ENCODE measurements at regions not wholly inside any gene's neighbourhood (a gene's known extent, or its start where the extent isn't known, plus 50 kb on each side); places are given as distances from the start of the nearest gene placed in this dataset.

DNA sequence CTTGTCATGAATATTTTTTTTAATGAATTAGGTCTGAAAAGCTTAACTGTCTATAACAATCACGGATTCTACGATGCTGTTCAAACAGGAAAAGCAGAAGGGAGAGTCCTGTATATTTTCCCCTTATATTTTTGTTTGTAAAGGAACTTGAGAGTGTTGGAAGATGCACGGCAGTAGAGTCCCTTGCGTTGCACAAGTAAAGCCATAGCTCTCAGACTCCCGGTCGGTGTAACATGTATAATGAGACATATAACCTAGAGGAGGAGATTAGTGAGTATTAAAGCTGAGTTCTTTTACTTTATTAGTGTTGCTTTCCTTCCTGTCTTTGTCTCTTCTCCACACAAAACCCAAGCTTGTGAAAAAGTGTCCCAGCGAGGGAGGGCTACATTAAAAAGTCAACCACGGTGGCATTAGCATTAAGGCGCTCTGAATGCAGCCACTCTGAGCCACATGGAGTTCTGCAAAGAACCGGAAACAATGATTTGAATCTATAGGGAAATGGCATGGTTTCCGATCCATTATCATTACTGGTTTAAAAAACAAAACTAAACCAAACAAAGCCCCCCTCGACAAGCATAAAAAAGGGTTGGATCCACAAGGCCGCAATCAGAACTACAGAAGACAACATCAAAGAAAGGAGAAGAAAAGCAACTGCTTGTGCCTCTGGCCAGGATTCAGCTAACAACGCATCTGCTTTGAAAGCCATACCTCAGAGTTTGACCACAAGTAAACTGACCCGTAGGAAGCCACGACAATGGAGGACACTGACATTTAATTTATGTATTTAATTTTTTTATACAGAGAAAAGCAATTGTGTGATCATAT lies 356.8 kb downstream of the LMO4 start:
- no peak for DNase-seq
- Mint-ChIP-seq H3K4me3 (no peak overlapping the region), H3K36me3 (no peaks in the 10 kb centered on the region), H3K9me3 (no peaks in the 10 kb centered on the region), H3K27me3 (peaks cover 4% of the 10 kb centered on the region), H3K4me1 (ENCODE audit: low read depth) (no peaks in the 10 kb centered on the region), H3K27ac (no peak overlapping the region)
- POLR2A ChIA-PET = no interaction called here
- intact Hi-C loops (cut with micrococcal nuclease) = no loop called here
- CTCF ChIA-PET = interaction anchor here (1.0 kb wide), 1 partner anchor 9 kb away, joined by 3 read pairs; no protein-coding TSS in a partner anchor

DNA sequence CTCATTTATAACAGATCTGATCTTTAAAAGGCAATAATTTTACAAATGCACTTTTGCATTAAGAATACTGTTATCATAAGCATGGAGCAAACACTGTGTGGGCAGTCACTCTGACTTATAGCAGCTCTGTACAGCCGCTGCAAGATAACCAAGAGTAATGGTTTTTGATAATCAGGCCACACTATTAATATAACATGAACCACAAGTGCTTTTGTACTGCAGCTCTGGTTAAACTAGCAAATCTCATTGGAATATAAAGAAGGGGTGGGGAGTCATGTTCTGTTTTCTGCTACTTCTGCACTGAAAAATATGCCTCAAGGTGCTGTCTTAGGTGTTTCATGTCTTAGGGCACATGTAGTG lies 357.4 kb downstream of the LMO4 start:
- intact Hi-C loops (cut with micrococcal nuclease) = no loop called here
- no peaks in the 10 kb centered on the region for H3K9me3 Mint-ChIP-seq
- CTCF ChIA-PET = interaction anchor here (1.0 kb wide), 1 partner anchor 8 kb away, joined by 3 read pairs; no protein-coding TSS in a partner anchor

DNA sequence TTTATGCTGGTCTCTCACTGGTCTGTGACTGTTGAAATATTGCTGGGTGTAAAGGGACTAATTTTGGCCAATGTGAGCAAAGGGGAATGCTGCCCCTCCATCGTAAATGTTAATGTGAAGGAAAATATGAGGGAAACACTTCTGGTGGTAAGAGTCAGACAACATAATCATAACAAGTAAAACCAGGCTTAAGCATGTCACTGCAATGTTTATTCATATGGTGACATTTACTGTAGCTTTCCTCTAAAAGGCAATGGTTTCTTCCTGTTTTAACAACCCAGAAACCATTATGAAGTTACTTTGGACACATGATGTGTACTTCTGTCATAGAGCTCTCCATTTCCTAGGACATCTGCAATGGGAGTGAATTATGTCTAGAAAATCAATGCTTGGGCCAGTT lies 358.0 kb downstream of the LMO4 start:
- no peak overlapping the region for H3K4me3 Mint-ChIP-seq
- H3K27me3 Mint-ChIP-seq = peaks cover 7% of the 10 kb centered on the region
- no peak for DNase-seq
- no peaks in the 10 kb centered on the region for H3K36me3 Mint-ChIP-seq
- H3K9me3 Mint-ChIP-seq = no peaks in the 10 kb centered on the region
- ChIA-PET CTCF (no interaction called here), POLR2A (no interaction called here)
- no peak overlapping the region for H3K27ac Mint-ChIP-seq
- no peaks in the 10 kb centered on the region for H3K4me1 Mint-ChIP-seq (ENCODE audit: low read depth)
- intact Hi-C loops (cut with micrococcal nuclease) = no loop called here

More for the DNA sequence above, 357.4 kb downstream of the LMO4 start:
- H3K27ac Mint-ChIP-seq = no peak overlapping the region
- peaks cover 7% of the 10 kb centered on the region for H3K27me3 Mint-ChIP-seq
- H3K4me1 Mint-ChIP-seq (ENCODE audit: low read depth) = no peaks in the 10 kb centered on the region
- POLR2A ChIA-PET = no interaction called here
- H3K36me3 Mint-ChIP-seq = no peaks in the 10 kb centered on the region
- no peak for DNase-seq
- no peak overlapping the region for H3K4me3 Mint-ChIP-seq

DNA sequence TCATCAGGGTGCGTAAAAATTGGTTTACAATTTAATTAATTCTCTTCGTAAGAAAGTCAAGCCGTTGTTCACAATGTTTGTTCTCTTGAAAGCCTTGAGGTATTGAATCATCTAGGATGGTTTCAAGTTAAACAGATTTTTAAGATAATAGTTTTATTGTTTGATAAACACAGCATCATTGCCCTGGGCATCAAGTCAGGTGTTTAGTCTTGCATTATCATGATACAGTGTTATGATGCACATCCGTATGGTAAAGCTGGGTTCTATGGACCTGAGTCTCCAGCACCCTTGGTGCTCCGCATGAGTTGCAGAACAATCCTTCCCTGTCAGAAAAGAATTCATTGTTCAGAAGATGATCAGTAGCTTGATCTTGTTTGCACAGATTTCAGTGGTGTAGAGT lies 359.5 kb downstream of the LMO4 start:
- Mint-ChIP-seq H3K4me1 (ENCODE audit: low read depth) (no peaks in the 10 kb centered on the region), H3K27ac (no peak overlapping the region), H3K9me3 (no peaks in the 10 kb centered on the region), H3K4me3 (no peak overlapping the region), H3K36me3 (no peaks in the 10 kb centered on the region), H3K27me3 (peaks cover 8% of the 10 kb centered on the region)
- intact Hi-C loops (cut with micrococcal nuclease) = no loop called here
- ChIA-PET POLR2A (no interaction called here), CTCF (no interaction called here)
- no peak for DNase-seq

DNA sequence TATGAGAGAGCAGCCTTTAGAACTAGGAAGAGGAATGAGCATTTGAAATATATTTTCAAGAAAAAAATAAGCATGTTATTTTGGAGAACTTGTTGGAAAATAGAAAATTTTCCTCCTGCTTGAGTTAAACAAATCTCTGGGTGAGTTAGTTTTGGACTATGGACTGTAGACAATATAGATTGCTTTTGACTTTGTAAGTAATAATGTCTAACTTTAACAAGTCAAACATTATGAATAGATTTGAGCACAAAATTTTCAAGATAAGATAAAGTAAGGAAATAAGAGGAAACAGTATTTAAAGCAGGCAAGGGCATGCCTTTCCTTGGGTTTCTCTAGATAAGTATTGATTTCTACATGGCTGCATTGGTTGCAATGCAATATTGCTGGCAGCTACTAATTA lies 360.8 kb downstream of the LMO4 start:
- Mint-ChIP-seq H3K9me3 (no peaks in the 10 kb centered on the region), H3K36me3 (no peaks in the 10 kb centered on the region), H3K4me3 (no peak overlapping the region), H3K27ac (no peak overlapping the region), H3K27me3 (peaks cover 5% of the 10 kb centered on the region), H3K4me1 (ENCODE audit: low read depth) (no peaks in the 10 kb centered on the region)
- intact Hi-C loops (cut with micrococcal nuclease) = no loop called here
- CTCF ChIA-PET = no interaction called here
- POLR2A ChIA-PET = no interaction called here
- DNase-seq = no peak

DNA sequence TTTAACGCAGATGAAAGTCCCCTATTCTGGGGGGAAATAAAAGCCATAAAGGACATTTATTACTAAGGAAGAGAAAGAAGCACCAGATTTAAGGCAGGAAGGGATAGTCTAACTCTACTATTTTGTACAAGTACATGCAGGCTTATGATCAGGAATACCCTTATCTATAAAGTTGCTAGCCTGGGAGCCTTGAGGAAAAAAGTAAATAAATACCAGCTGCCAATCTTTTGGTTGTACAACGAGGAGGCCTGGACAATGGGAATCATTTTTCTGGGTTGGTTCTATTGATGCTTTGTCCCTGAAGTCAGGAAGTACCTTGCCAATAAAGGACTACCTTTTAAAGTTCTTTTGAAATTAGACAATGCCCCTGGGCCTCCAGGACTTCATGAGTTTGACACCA lies 367.8 kb downstream of the LMO4 start:
- no peak overlapping the region for H3K4me3 Mint-ChIP-seq
- CTCF ChIA-PET = no interaction called here
- H3K27me3 Mint-ChIP-seq = peaks cover 1% of the 10 kb centered on the region
- H3K9me3 Mint-ChIP-seq = peaks cover 8% of the 10 kb centered on the region
- no peaks in the 10 kb centered on the region for H3K4me1 Mint-ChIP-seq (ENCODE audit: low read depth)
- intact Hi-C loops (cut with micrococcal nuclease) = no loop called here
- POLR2A ChIA-PET = no interaction called here
- no peak for DNase-seq
- H3K27ac Mint-ChIP-seq = no peak overlapping the region
- H3K36me3 Mint-ChIP-seq = no peaks in the 10 kb centered on the region

DNA sequence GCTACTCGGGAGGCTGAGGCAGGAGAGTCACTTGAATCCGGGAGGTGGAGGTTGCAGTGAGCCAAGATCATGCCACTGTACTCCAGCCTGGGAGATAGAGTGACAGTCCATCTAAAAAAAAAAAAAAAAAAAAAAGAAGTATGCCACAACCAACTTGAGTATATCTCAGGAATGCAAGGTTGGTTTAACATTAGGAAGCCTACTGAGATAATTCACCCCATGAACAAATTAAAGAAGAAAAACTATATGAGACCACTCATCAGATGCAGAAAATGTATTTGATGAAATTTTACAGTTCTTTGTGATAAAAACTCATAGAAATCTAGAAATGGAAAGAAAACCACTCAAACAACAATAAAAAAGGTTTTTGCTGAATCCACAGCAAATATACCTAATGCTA lies 373.8 kb downstream of the LMO4 start:
- H3K27ac Mint-ChIP-seq = no peak overlapping the region
- H3K4me3 Mint-ChIP-seq = no peak overlapping the region
- no peaks in the 10 kb centered on the region for H3K36me3 Mint-ChIP-seq
- CTCF ChIA-PET = no interaction called here
- DNase-seq = no peak
- POLR2A ChIA-PET = no interaction called here
- H3K9me3 Mint-ChIP-seq = peaks cover 16% of the 10 kb centered on the region
- intact Hi-C loops (cut with micrococcal nuclease) = no loop called here
- H3K27me3 Mint-ChIP-seq = no peaks in the 10 kb centered on the region
- no peaks in the 10 kb centered on the region for H3K4me1 Mint-ChIP-seq (ENCODE audit: low read depth)

DNA sequence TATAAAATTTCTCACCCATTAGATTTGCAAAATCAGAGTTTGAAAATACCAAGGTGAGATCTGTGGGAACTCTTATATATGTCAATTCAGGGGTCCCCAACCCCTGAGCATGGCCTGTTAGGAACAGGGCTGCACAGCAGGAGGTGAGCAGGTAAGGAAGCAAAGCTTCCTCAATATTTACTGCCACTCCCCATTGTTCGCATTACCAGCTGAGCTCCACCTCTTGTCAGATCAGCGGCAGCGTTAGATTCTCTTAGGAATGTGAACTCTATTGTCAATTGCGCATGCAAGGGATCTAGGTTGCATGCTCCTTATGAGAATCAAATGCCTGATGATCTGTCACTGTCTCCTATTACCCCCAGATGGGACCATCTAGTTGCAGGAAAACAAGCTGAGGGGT lies 376.6 kb downstream of the LMO4 start:
- no peak for DNase-seq
- Mint-ChIP-seq H3K27ac (no peak overlapping the region), H3K9me3 (peaks cover 15% of the 10 kb centered on the region), H3K27me3 (peaks cover 7% of the 10 kb centered on the region), H3K4me1 (ENCODE audit: low read depth) (no peaks in the 10 kb centered on the region), H3K36me3 (no peaks in the 10 kb centered on the region), H3K4me3 (no peak overlapping the region)
- POLR2A ChIA-PET = no interaction called here
- intact Hi-C loops (cut with micrococcal nuclease) = no loop called here
- CTCF ChIA-PET = no interaction called here

DNA sequence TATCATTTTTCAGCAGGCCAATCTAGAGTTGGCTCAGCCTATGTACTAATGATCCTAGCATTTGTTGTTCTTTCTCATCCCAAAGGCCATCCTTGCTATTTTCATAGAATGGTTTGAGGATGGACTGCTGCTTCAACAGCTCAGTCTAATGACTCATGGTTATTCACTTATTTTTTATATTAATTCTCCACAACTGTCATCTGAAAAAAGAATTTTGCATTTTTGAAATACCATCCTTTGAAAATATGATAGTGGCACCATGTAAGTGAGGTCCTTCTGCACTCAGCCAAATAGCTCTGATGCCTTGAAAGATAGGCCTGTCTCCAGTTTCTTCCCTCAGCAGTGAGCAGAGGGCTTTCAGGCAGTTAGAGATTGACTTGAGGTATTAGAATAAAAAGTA lies 377.5 kb downstream of the LMO4 start:
- DNase-seq = no peak
- Mint-ChIP-seq H3K4me3 (no peak overlapping the region), H3K4me1 (ENCODE audit: low read depth) (no peaks in the 10 kb centered on the region), H3K9me3 (peaks cover 8% of the 10 kb centered on the region), H3K36me3 (no peaks in the 10 kb centered on the region), H3K27me3 (peaks cover 7% of the 10 kb centered on the region), H3K27ac (no peak overlapping the region)
- intact Hi-C loops (cut with micrococcal nuclease) = no loop called here
- ChIA-PET CTCF (no interaction called here), POLR2A (no interaction called here)

DNA sequence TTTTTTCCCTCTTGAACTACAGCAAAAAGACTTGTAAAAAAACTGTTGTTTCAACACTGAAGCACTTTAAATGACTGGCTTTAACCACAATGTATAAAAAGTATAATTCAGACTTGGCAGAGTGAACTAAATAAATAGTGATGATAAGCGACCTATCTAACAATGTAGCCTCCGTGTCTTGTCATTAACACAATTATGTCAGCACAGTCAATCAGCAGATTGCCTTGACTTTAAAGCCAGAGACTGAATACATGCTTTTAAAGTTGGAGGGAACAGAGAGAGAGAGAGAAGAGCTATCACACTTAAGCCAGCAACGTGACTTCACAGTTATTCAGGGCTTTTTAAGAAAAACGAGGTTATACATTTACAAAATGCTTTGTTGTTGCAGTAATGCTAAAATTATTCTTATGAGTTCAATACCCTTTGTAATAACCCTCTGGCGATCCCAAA lies 378.1 kb downstream of the LMO4 start:
- no peak overlapping the region for H3K4me3 Mint-ChIP-seq
- POLR2A ChIA-PET = no interaction called here
- CTCF ChIA-PET = no interaction called here
- intact Hi-C loops (cut with micrococcal nuclease) = no loop called here
- H3K27me3 Mint-ChIP-seq = peaks cover 7% of the 10 kb centered on the region
- H3K27ac Mint-ChIP-seq = no peak overlapping the region
- DNase-seq = no peak
- H3K36me3 Mint-ChIP-seq = no peaks in the 10 kb centered on the region
- H3K4me1 Mint-ChIP-seq (ENCODE audit: low read depth) = no peaks in the 10 kb centered on the region
- peaks cover 6% of the 10 kb centered on the region for H3K9me3 Mint-ChIP-seq

DNA sequence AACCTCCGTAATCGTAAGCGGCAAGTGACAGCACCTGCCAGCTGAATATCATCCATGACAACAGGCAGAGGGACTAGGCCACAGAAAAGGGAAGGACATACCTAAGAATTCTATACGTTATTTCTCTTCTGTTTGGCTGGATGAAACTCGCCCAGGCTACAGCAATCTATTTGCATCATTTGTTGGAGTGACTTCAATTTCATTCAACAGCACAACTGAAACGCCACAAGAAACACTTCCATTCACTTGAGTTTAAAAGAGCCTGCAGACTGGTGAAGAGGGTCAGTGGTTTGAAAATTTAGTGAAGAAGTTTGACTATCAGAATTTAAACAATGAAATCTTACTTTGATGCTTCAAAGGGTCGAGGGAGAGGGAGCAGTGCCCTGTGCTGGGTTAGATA lies 378.7 kb downstream of the LMO4 start:
- peaks cover 7% of the 10 kb centered on the region for H3K27me3 Mint-ChIP-seq
- POLR2A ChIA-PET = no interaction called here

DNA sequence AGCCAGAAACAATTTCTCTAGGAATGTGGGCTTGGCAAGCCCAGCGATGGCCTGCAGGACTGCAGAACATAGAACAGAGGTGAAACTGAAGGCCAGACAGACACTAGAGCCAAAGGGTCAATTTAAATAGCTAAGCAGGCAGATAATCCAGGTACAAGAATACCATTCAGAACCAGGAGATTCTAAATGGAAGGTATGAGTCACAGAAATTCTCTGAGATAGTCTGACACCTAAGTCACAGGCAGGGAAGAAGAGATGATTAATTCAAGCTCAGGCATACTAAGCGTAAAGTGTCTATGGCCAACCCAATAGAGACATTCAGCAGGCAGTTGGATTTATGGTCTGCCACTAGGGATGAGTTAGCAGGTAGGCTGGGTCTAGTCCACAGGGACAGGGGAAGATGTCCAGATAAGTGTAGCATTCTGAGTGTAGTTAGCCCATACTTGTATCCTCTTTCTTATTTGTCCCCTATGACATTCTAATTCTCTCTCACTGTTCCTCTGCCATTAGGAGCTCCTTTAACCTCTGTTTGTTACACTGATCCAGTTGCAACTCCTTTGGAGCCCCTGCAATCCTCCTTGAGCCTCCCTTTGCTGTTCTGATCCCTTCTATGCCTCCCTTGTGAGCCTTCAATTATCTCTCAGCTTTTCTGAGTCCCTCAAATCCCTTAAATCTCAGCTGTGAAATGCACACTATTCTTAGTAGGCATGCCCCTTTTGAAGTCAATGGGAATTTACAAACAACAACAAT lies 383.8 kb downstream of the LMO4 start:
- H3K27ac Mint-ChIP-seq = no peak overlapping the region
- no peak for DNase-seq
- no peaks in the 10 kb centered on the region for H3K36me3 Mint-ChIP-seq
- ChIA-PET POLR2A (no interaction called here), CTCF (no interaction called here)
- intact Hi-C loops (cut with micrococcal nuclease) = no loop called here
- peaks cover 10% of the 10 kb centered on the region for H3K27me3 Mint-ChIP-seq
- no peak overlapping the region for H3K4me3 Mint-ChIP-seq
- H3K9me3 Mint-ChIP-seq = no peaks in the 10 kb centered on the region
- H3K4me1 Mint-ChIP-seq (ENCODE audit: low read depth) = no peaks in the 10 kb centered on the region

More for the DNA sequence above, 378.7 kb downstream of the LMO4 start:
- CTCF ChIA-PET = no interaction called here
- intact Hi-C loops (cut with micrococcal nuclease) = no loop called here
- H3K4me3 Mint-ChIP-seq = no peak overlapping the region
- no peak overlapping the region for H3K27ac Mint-ChIP-seq
- H3K36me3 Mint-ChIP-seq = no peaks in the 10 kb centered on the region
- no peak for DNase-seq
- peaks cover 3% of the 10 kb centered on the region for H3K9me3 Mint-ChIP-seq
- H3K4me1 Mint-ChIP-seq (ENCODE audit: low read depth) = no peaks in the 10 kb centered on the region

DNA sequence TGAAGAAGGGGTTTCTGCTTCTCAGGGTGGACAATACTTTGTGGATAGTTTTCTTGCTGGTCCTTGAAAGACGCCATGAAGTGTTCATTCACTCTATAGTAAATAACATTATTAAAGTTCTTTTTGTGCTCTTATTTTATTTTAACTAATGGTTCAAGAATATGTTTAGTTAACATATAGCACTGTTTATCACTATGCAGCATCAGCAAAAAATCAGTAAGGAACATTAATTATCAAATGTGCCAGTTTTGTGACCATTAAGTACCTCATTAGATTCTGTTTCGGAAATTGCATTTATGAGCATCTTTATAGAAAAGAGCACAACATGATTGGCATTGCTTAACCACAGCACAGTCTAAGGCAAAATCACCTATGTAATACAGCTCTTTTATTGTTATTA lies 385.6 kb downstream of the LMO4 start:
- ChIA-PET CTCF (no interaction called here), POLR2A (no interaction called here)
- Mint-ChIP-seq H3K36me3 (no peaks in the 10 kb centered on the region), H3K4me3 (no peak overlapping the region), H3K9me3 (no peaks in the 10 kb centered on the region), H3K4me1 (ENCODE audit: low read depth) (no peaks in the 10 kb centered on the region), H3K27me3 (peaks cover 10% of the 10 kb centered on the region), H3K27ac (no peak overlapping the region)
- DNase-seq = no peak
- intact Hi-C loops (cut with micrococcal nuclease) = no loop called here

All from activated CD4-positive, alpha-beta memory T cell treated with anti-CD3 and anti-CD28 coated beads for 36 hours (primary cell).